Activated T-cell treated with anti-CD3 and anti-CD28 coated beads for 1 hour (primary cell): ENCODE measurements at regions not wholly inside any gene's neighbourhood (a gene's known extent, or its start where the extent isn't known, plus 50 kb on each side); places are given as distances from the start of the nearest gene placed in this dataset.

Source experiments
- DNase-seq: peaks from one replicate; pipeline ENCODE4 v3.0.0-alpha.2; 2020; ENCODE audit warnings: low read depth

- no peak for DNase-seq
These were observed 383.2 kb upstream of the KCNMB2 start for GRCh38 chr3:178152988-178153387.

- no peak for DNase-seq
These were observed 380.7 kb upstream of the KCNMB2 start for GRCh38 chr3:178155521-178155920.

- no peak for DNase-seq
These were observed 379.9 kb upstream of the KCNMB2 start for GRCh38 chr3:178156301-178156700.

- DNase-seq, result no peak
These were observed 376.5 kb upstream of the KCNMB2 start for GRCh38 chr3:178159691-178160220.

GRCh38 chr3:178169421-178169820 is 366.8 kb upstream of the KCNMB2 start:
- DNase-seq, result no peak

GRCh38 chr3:178170698-178171535 is 365.3 kb upstream of the KCNMB2 start:
- no peak for DNase-seq

- DNase-seq, result no peak
These were observed 364.1 kb upstream of the KCNMB2 start for GRCh38 chr3:178172121-178172520.

GRCh38 chr3:178174201-178174915 is 361.9 kb upstream of the KCNMB2 start:
- DNase-seq, result no peak

GRCh38 chr3:178181088-178181487 is 355.1 kb upstream of the KCNMB2 start:
- DNase-seq, result no peak

- DNase-seq, result no peak
These were observed 354.5 kb upstream of the KCNMB2 start for GRCh38 chr3:178181784-178182183.

- no peak for DNase-seq
These were observed 353.9 kb upstream of the KCNMB2 start for GRCh38 chr3:178182337-178182779.

- no peak for DNase-seq
These were observed 351.4 kb upstream of the KCNMB2 start for GRCh38 chr3:178184833-178185232.

GRCh38 chr3:178186666-178187065 is 349.6 kb upstream of the KCNMB2 start:
- no peak for DNase-seq

GRCh38 chr3:178189854-178190253 is 346.4 kb upstream of the KCNMB2 start:
- no peak for DNase-seq

- DNase-seq, result no peak
These were observed 342.4 kb upstream of the KCNMB2 start for GRCh38 chr3:178193846-178194245.

GRCh38 chr3:178194539-178194938 is 341.7 kb upstream of the KCNMB2 start:
- no peak for DNase-seq

- no peak for DNase-seq
These were observed 340.4 kb upstream of the KCNMB2 start for GRCh38 chr3:178195824-178196223.

- DNase-seq, result no peak
These were observed 337.9 kb upstream of the KCNMB2 start for GRCh38 chr3:178198329-178198728.

- no peak for DNase-seq
These were observed 335.9 kb upstream of the KCNMB2 start for GRCh38 chr3:178200316-178200715.

- no peak for DNase-seq
These were observed 334.5 kb upstream of the KCNMB2 start for GRCh38 chr3:178201714-178202113.

- DNase-seq, result no peak
These were observed 334.0 kb upstream of the KCNMB2 start for GRCh38 chr3:178202194-178202593.

GRCh38 chr3:178203165-178203564 is 333.1 kb upstream of the KCNMB2 start:
- no peak for DNase-seq

GRCh38 chr3:178203650-178204049 is 332.6 kb upstream of the KCNMB2 start:
- no peak for DNase-seq
